ENCODE measurements at regions not wholly inside any gene's neighbourhood (a gene's known extent, or its start where the extent isn't known, plus 50 kb on each side); places are given as distances from the start of the nearest gene placed in this dataset.

DNA sequence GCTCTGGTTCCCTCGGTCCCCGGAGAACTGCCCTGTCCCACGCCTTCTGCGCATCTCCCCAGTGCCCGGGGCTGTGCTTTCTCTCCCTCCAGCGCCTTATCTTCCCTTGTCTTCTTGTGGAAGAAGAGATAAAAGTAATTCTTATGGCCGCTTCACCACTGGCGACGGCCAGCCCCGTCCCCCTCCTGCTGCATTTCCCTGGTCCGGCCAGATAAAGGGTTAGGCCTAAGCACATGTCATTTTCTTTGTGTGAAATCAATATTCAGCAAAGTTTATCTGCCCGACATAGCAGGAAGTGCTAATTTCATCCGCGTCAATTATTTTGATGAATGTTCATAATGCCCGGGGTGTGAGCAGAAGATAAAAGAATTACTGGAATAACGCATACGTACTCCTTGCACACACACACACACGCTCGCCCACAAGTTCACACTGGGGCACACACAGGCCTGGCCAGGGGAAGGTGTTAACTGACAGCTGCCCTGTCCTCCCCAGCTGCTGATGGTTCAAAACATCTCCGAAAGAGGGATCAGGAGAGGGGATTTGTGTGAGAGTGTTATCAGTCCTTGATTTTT lies 177.7 kb upstream of the LHX5 start:
- Histone ChIP-seq H3K27me3 (ENCODE audit: insufficient read depth, poor library complexity, severe bottlenecking) (peaks cover 10% of the 10 kb centered on the region), H3K4me3 (replicated peaks; ENCODE audit: insufficient read depth, low read length) (no peak overlapping the region), H3K27ac (replicated peaks) (no peak overlapping the region)
- DNase-seq (ENCODE audit: low read depth in 1 of 2, low spot score in 1 of 2) = no peak
- TF ChIP-seq GABPA (IDR thresholded peaks at IDR 0.05; ENCODE audit: low read depth) (no peak), SPI1 (IDR thresholded peaks at IDR 0.05; ENCODE audit: borderline replicate concordance, low read depth) (no peak), POLR2AphosphoS5 (IDR thresholded peaks at IDR 0.05; ENCODE audit: low read depth) (no peak)
- TF ChIP-seq, protein P1, sequence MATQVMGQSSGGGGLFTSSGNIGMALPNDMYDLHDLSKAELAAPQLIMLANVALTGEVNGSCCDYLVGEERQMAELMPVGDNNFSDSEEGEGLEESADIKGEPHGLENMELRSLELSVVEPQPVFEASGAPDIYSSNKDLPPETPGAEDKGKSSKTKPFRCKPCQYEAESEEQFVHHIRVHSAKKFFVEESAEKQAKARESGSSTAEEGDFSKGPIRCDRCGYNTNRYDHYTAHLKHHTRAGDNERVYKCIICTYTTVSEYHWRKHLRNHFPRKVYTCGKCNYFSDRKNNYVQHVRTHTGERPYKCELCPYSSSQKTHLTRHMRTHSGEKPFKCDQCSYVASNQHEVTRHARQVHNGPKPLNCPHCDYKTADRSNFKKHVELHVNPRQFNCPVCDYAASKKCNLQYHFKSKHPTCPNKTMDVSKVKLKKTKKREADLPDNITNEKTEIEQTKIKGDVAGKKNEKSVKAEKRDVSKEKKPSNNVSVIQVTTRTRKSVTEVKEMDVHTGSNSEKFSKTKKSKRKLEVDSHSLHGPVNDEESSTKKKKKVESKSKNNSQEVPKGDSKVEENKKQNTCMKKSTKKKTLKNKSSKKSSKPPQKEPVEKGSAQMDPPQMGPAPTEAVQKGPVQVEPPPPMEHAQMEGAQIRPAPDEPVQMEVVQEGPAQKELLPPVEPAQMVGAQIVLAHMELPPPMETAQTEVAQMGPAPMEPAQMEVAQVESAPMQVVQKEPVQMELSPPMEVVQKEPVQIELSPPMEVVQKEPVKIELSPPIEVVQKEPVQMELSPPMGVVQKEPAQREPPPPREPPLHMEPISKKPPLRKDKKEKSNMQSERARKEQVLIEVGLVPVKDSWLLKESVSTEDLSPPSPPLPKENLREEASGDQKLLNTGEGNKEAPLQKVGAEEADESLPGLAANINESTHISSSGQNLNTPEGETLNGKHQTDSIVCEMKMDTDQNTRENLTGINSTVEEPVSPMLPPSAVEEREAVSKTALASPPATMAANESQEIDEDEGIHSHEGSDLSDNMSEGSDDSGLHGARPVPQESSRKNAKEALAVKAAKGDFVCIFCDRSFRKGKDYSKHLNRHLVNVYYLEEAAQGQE (IDR thresholded peaks at IDR 0.05; ENCODE audit: insufficient replicate concordance, low read depth) = no peak
- TF ChIP-seq, protein P2, sequence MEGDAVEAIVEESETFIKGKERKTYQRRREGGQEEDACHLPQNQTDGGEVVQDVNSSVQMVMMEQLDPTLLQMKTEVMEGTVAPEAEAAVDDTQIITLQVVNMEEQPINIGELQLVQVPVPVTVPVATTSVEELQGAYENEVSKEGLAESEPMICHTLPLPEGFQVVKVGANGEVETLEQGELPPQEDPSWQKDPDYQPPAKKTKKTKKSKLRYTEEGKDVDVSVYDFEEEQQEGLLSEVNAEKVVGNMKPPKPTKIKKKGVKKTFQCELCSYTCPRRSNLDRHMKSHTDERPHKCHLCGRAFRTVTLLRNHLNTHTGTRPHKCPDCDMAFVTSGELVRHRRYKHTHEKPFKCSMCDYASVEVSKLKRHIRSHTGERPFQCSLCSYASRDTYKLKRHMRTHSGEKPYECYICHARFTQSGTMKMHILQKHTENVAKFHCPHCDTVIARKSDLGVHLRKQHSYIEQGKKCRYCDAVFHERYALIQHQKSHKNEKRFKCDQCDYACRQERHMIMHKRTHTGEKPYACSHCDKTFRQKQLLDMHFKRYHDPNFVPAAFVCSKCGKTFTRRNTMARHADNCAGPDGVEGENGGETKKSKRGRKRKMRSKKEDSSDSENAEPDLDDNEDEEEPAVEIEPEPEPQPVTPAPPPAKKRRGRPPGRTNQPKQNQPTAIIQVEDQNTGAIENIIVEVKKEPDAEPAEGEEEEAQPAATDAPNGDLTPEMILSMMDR (IDR thresholded peaks at IDR 0.05; ENCODE audit: insufficient read depth, low read length) = no peak

DNA sequence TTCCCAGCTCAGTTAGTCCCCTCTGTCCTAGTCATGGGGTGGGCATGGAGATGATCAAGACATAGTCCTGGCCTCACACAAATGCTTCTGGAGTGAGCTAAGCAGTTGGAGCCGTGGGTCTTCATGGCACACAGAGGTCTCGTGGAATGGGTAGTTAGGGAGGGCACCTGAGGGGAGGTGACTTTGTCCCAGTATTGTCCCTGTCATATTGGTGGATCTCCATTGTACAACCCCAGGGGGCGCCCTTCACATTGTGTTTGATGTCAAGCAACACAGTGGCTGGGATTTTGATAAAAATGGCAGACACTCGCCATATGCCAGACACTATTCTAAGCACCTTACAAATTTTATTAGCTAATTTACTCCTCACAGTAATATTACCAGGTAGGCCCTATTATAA lies 175.4 kb upstream of the LHX5 start:
- peaks cover 10% of the 10 kb centered on the region for H3K27me3 ChIP-seq (ENCODE audit: insufficient read depth, poor library complexity, severe bottlenecking)
- DNase-seq (ENCODE audit: low read depth in 1 of 2, low spot score in 1 of 2) = peak in 1 of 2 experiments; percentile 26
- no peak for TF ChIP-seq SPI1 (IDR thresholded peaks at IDR 0.05; ENCODE audit: borderline replicate concordance, low read depth)
- no peak for TF ChIP-seq GABPA (IDR thresholded peaks at IDR 0.05; ENCODE audit: low read depth)
- no peak for TF ChIP-seq POLR2AphosphoS5 (IDR thresholded peaks at IDR 0.05; ENCODE audit: low read depth)
- TF ChIP-seq, protein P1 (IDR thresholded peaks at IDR 0.05; ENCODE audit: insufficient replicate concordance, low read depth) = no peak
- TF ChIP-seq, protein P2 (IDR thresholded peaks at IDR 0.05; ENCODE audit: insufficient read depth, low read length) = no peak
- H3K4me3 ChIP-seq (replicated peaks; ENCODE audit: insufficient read depth, low read length) = no peak overlapping the region
- no peak overlapping the region for H3K27ac ChIP-seq (replicated peaks)

DNA sequence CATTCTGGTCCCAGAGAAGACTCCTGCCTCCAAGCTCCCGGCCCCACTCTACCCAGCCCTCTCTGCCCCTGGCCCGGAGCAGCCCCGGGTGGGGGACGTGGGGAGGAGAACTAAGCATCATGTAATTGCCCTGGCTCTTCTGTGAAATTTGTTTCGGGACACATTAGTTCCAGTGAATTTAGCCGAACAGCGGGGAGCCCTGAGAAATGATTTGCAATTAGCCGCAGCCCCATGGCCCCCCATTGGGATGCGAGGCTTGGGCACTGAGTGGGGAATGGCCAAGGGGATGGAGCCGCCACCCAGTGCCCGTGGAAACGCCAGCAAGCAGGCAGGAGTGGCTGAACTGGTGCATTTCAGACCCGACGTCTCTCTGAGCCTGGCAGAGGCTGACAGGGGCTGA lies 173.9 kb upstream of the LHX5 start:
- no peak overlapping the region for H3K27ac ChIP-seq (replicated peaks)
- no peak overlapping the region for H3K4me3 ChIP-seq (replicated peaks; ENCODE audit: insufficient read depth, low read length)
- DNase-seq (ENCODE audit: low read depth in 1 of 2, low spot score in 1 of 2) = no peak
- H3K27me3 ChIP-seq (ENCODE audit: insufficient read depth, poor library complexity, severe bottlenecking) = peaks cover 10% of the 10 kb centered on the region
- TF ChIP-seq, protein P2 (IDR thresholded peaks at IDR 0.05; ENCODE audit: insufficient read depth, low read length) = no peak
- TF ChIP-seq SPI1 (IDR thresholded peaks at IDR 0.05; ENCODE audit: borderline replicate concordance, low read depth) (no peak), POLR2AphosphoS5 (IDR thresholded peaks at IDR 0.05; ENCODE audit: low read depth) (no peak), GABPA (IDR thresholded peaks at IDR 0.05; ENCODE audit: low read depth) (no peak)
- TF ChIP-seq, protein P1 (IDR thresholded peaks at IDR 0.05; ENCODE audit: insufficient replicate concordance, low read depth) = no peak

All from HL-60 (cell line).